DMS 273 (cell line): ENCODE measurements at regions not wholly inside any gene's neighbourhood (a gene's known extent, or its start where the extent isn't known, plus 50 kb on each side); places are given as distances from the start of the nearest gene placed in this dataset.

Experiments
- DNase-seq: peaks from one replicate; lab custom pipeline; 2025; ENCODE audit not compliant: unreplicated experiment; lab: John Stamatoyannopoulos, UW

GRCh38 chr20:36104244-36104643 is 50.3 kb upstream of the EPB41L1 start:
- DNase-seq = no peak
